Uterus (tissue), 2 donors: ENCODE measurements at regions not wholly inside any gene's neighbourhood (a gene's known extent, or its start where the extent isn't known, plus 50 kb on each side); places are given as distances from the start of the nearest gene placed in this dataset.

Source experiments
- POLR2A ChIP-seq, 2 donors: fragments of 450-650 bp; IDR thresholded peaks; one replicate each; pipeline ENCODE4 v1.6.1; 2016; ENCODE audit warnings: antibody characterized with exemption in 2 of 2, mild to moderate bottlenecking in 1 of 2, moderate library complexity in 1 of 2
- TF ChIP-seq, protein P1 (sequence below), 4 experiments: fragments of 200-600 bp in 2 of 4; fragments of 450-650 bp in 2 of 4; sonication (generic) in 2 of 4; IDR thresholded peaks; one replicate each; pipeline ENCODE4 v1.5.1; 2016 to 2019; ENCODE audit warnings: antibody characterized with exemption in 4 of 4, mild to moderate bottlenecking in 2 of 4, moderate library complexity in 1 of 4

DNA sequence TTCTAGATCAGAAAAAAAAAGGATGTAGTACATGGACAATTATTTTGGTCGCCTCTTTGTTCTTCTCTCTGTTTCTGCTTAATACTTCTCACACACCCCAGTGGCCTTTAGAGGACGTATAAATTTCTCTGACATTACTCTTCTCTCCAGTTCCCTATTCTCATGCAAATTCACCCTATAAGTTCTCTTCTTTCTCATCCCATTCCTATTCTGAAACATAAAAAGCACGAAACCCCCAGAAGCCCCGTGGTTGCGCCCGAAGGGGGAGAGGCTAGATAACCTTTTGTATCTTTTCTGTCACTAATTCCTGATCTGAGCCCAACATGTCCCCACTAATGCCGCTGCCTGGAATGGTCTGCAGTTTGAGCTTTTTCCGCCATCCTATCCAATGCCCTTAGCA is 136.9 kb downstream of the SKIDA1 start:
- TF ChIP-seq POLR2A (IDR thresholded peaks at IDR 0.05): no peak
- TF ChIP-seq, protein P1, sequence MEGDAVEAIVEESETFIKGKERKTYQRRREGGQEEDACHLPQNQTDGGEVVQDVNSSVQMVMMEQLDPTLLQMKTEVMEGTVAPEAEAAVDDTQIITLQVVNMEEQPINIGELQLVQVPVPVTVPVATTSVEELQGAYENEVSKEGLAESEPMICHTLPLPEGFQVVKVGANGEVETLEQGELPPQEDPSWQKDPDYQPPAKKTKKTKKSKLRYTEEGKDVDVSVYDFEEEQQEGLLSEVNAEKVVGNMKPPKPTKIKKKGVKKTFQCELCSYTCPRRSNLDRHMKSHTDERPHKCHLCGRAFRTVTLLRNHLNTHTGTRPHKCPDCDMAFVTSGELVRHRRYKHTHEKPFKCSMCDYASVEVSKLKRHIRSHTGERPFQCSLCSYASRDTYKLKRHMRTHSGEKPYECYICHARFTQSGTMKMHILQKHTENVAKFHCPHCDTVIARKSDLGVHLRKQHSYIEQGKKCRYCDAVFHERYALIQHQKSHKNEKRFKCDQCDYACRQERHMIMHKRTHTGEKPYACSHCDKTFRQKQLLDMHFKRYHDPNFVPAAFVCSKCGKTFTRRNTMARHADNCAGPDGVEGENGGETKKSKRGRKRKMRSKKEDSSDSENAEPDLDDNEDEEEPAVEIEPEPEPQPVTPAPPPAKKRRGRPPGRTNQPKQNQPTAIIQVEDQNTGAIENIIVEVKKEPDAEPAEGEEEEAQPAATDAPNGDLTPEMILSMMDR (IDR thresholded peaks at IDR 0.05): no peak
